Thyroid gland (tissue), 4 donors: ENCODE measurements at regions not wholly inside any gene's neighbourhood (a gene's known extent, or its start where the extent isn't known, plus 50 kb on each side); places are given as distances from the start of the nearest gene placed in this dataset.

ENCODE experiments used
- DNase-seq, 2 donors: peaks; one replicate each; pipeline ENCODE4 v3.0.0-alpha.2; 2019
- H3K27ac ChIP-seq, 3 donors: fragments of 200-600 bp; sonication (generic); 1 replicate in 2 of 3; 2 replicates in 1 of 3; pipeline ENCODE4 v1.5.1; 2016 to 2019; ENCODE audit warnings: mild to moderate bottlenecking in 1 of 3, moderate library complexity in 1 of 3
- H3K27me3 ChIP-seq: fragments of 200-600 bp; sonication (generic); one replicate; pipeline ENCODE4 v1.5.1; 2019
- H3K36me3 ChIP-seq, 2 donors: fragments of 200-600 bp; sonication (generic); one replicate each; pipeline ENCODE4 v1.5.1; 2016 to 2019
- H3K4me1 ChIP-seq, 2 donors: fragments of 200-600 bp; sonication (generic); one replicate each; pipeline ENCODE4 v1.5.1; 2017 to 2019
- H3K4me3 ChIP-seq, 3 donors: fragments of 200-600 bp; sonication (generic); replicated peaks in 1 of 3; 1 replicate in 2 of 3; 2 replicates in 1 of 3; pipeline ENCODE4 v1.5.1; 2016; ENCODE audit warnings: mild to moderate bottlenecking in 1 of 3
- H3K9me3 ChIP-seq: fragments of 200-600 bp; sonication (generic); one replicate; pipeline ENCODE4 v1.5.1; 2017
- CTCF ChIP-seq, 6 experiments: fragments of 200-600 bp in 3 of 6; fragments of 450-650 bp in 3 of 6; sonication (generic) in 3 of 6; IDR thresholded peaks; one replicate each; pipeline ENCODE4 v1.5.1; 2016 to 2019; ENCODE audit warnings: antibody characterized with exemption in 6 of 6, mild to moderate bottlenecking in 2 of 6, inconsistent platforms in 1 of 6, moderate library complexity in 1 of 6
- POLR2A ChIP-seq, 2 donors: fragments of 450-650 bp; IDR thresholded peaks; one replicate each; pipeline ENCODE4 v1.6.1; 2017; ENCODE audit warnings: antibody characterized with exemption in 2 of 2, mild to moderate bottlenecking in 2 of 2, moderate library complexity in 1 of 2
- WGBS, 2 donors: methylation state at CpG; one replicate each; pipeline ENCODE4 v1.1.5; 2017; 5-methylcytosine and 5-hydroxymethylcytosine counted together
- intact Hi-C: fragments of 100-400 bp; cut with DNase I; formaldehyde crosslinking; loops from one replicate; pipeline ENCODE4 v1.15.1; 2023

DNA sequence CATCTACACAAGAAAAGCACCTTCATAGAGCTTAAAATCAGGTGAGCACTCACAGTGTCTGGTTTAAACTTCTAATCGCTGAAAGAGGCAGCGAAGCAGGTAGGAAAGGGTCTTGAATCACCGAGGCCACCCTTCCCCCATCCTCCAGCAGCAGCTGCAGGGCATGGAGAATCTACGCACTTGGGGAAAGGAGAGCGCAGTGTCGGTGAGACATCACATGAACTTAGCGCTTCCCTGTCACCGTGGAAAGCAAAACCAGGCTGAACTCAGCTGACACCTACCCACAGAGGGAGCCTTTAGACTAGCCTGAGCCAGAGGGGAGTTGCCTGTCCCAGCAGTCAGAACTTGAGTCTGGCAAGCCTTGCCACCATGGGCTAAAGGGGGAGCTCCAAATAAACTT is 197.2 kb upstream of the ZFP42 start:
- 82 to 85% methylated on average over 8 of the region's 8 CpGs for WGBS, 2 donors
- TF ChIP-seq POLR2A (IDR thresholded peaks at IDR 0.05), result no peak
- TF ChIP-seq CTCF (IDR thresholded peaks at IDR 0.05), result no peak
- intact Hi-C loops, result no loop called here
- no peak for DNase-seq
- no peak overlapping the region for H3K4me3 ChIP-seq
- H3K36me3 ChIP-seq, result no peaks in the 10 kb centered on the region
- no peak overlapping the region for H3K27ac ChIP-seq
- H3K27me3 ChIP-seq, result no peaks in the 10 kb centered on the region
- H3K9me3 ChIP-seq, result no peaks in the 10 kb centered on the region
- H3K4me1 ChIP-seq, result no peaks in the 10 kb centered on the region

DNA sequence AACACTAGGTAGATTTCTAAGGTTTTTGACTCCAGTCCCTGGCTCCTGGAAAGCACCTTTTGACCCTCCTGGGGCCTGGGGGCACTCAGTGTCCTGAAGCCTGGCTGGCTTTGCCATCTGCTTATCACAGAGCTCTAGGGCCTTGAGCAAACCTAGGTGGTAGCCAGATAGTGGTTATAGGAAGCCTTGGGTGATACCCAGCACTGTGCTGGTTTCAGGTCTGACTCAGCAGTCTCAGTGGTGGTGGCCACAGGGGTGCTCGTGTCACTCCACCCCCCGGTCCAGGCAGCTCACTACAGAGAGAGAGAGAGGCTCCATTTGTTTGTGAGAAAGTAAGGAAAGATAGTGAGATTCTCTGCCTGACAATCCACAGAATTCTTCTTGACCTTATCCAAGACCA is 195.8 kb upstream of the ZFP42 start:
- no peaks in the 10 kb centered on the region for H3K36me3 ChIP-seq
- H3K4me3 ChIP-seq, result no peak overlapping the region
- intact Hi-C loops, result no loop called here
- H3K9me3 ChIP-seq, result no peaks in the 10 kb centered on the region
- H3K27ac ChIP-seq, result no peak overlapping the region
- 72 to 90% methylated on average over 2 of the region's 2 CpGs for WGBS, 2 donors
- no peak for DNase-seq
- TF ChIP-seq CTCF (IDR thresholded peaks at IDR 0.05), result no peak
- no peak for TF ChIP-seq POLR2A (IDR thresholded peaks at IDR 0.05)
- no peaks in the 10 kb centered on the region for H3K4me1 ChIP-seq
- no peaks in the 10 kb centered on the region for H3K27me3 ChIP-seq

DNA sequence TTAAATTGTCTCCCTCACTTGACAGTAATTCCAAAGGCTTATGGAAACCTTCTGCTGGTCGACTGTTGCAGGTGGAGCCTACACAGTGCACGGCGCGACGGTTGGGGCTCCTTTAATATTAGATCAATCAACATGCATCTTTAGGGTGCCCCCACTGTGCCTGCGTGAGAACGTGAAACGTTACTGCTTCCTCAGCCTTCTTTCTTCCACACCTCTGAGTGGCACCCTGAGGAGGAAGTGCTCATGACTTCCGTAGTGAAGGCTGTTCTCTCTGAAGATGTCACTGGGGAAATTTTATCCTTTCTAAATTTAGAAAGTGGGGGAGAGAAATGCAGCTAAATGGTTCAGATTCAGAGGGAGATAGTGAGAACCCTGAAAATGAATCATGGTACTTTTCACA is 184.0 kb upstream of the ZFP42 start:
- no peak overlapping the region for H3K27ac ChIP-seq
- no peak for DNase-seq
- no peaks in the 10 kb centered on the region for H3K4me1 ChIP-seq
- H3K36me3 ChIP-seq, result no peaks in the 10 kb centered on the region
- H3K4me3 ChIP-seq, result no peak overlapping the region
- H3K27me3 ChIP-seq, result no peaks in the 10 kb centered on the region
- TF ChIP-seq POLR2A (IDR thresholded peaks at IDR 0.05), result no peak
- TF ChIP-seq CTCF (IDR thresholded peaks at IDR 0.05), result no peak
- intact Hi-C loops, result no loop called here
- 63 to 65% methylated on average over 9 of the region's 9 CpGs for WGBS, 2 donors
- H3K9me3 ChIP-seq, result no peaks in the 10 kb centered on the region

DNA sequence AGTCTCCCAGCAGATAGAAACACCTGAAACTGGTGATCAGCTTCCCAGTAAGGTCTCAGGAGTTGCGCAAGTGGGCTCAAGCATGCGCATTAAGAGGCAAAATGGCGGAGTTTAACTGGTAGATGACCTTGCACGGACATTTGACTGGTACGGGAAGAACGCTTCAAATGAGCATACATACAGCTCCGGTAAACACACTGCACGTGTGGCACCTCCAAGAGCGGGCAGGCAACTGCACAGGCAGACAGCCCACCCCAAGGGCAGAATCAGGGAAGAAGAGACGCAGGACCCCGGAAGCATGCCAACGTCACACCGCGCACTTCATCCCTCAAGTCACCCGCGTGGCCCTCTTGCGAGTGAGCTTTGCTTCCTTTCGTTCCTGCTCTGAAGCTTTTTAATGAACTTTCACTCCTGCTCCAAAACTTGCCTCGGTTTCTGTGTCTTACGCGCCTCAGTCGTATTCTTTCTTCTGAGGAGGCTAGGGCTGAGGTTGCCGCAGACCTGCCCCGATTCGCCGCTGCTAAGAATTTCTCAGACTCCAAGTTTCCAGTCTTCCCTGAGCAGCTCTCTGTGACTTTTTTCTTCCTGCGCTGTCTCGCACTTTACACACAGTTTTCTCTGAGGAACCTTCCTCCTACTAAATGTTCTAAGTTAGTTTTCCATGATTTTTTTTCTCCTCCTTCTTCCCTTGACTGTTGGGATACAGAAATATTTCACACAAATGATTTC is 180.7 kb upstream of the ZFP42 start:
- H3K27ac ChIP-seq, result no peak overlapping the region

More for the DNA sequence above, 180.7 kb upstream of the ZFP42 start:
- WGBS, 2 donors, result 74 to 76% methylated on average over 28 of the region's 28 CpGs
- intact Hi-C loops, result no loop called here
- Histone ChIP-seq H3K4me1 (no peaks in the 10 kb centered on the region), H3K27me3 (no peaks in the 10 kb centered on the region), H3K36me3 (no peaks in the 10 kb centered on the region), H3K9me3 (no peaks in the 10 kb centered on the region), H3K4me3 (no peak overlapping the region)
- TF ChIP-seq POLR2A (IDR thresholded peaks at IDR 0.05), result peak in 1 of 2 donors; percentile 10
- no peak for TF ChIP-seq CTCF (IDR thresholded peaks at IDR 0.05)
- DNase-seq, result peak; percentile 18 to 27
